ENCODE measurements at regions not wholly inside any gene's neighbourhood (a gene's known extent, or its start where the extent isn't known, plus 50 kb on each side); places are given as distances from the start of the nearest gene placed in this dataset.

GRCh38 chr19:29266001-29266400 is 53.0 kb upstream of the UQCRFS1 start:
- no peaks in the 10 kb centered on the region for H3K9me2 ChIP-seq (ENCODE audit: insufficient read depth, low read length)
- ChIA-PET POLR2A (no interaction called here), CTCF (ENCODE audit: unreplicated experiment) (no interaction called here)
- no peaks in the 10 kb centered on the region for H3K36me3 ChIP-seq (ENCODE audit: insufficient read depth, low read length)
- no peak for TF ChIP-seq CTCF (conservative IDR thresholded peaks at IDR 0.05; ENCODE audit: low read length)
- TF ChIP-seq EZH2phosphoT487 (IDR thresholded peaks at IDR 0.05; ENCODE audit: borderline replicate concordance, low read depth, low read length) = no peak
- no peaks in the 10 kb centered on the region for H4K20me1 ChIP-seq (ENCODE audit: insufficient read depth, low read length)
- DNase-seq (ENCODE audit: low spot score) = no peak
- H3K4me3 ChIP-seq (ENCODE audit: low read depth, low read length, poor library complexity, severe bottlenecking) = no peak overlapping the region
- intact Hi-C loops (cut with micrococcal nuclease; ENCODE audit: unreplicated experiment) = no loop called here
- no peaks in the 10 kb centered on the region for H3K79me2 ChIP-seq (ENCODE audit: insufficient read depth, low read depth, low read length)
- H3K4me1 ChIP-seq (ENCODE audit: insufficient read depth, low read length, poor library complexity, severe bottlenecking) = peaks cover 11% of the 10 kb centered on the region
- BruUV-seq (replicated peaks) = no TSS peak
- H3K4me2 ChIP-seq (ENCODE audit: low read length) = no peak overlapping the region
- no peak overlapping the region for H3K27ac ChIP-seq (ENCODE audit: low read depth, low read length, poor library complexity, severe bottlenecking)
- no peaks in the 10 kb centered on the region for H3K9me3 ChIP-seq (ENCODE audit: low read length)
- H2AFZ ChIP-seq (ENCODE audit: low read length) = no peak overlapping the region

GRCh38 chr19:29266603-29267002 is 53.7 kb upstream of the UQCRFS1 start:
- Histone ChIP-seq H4K20me1 (ENCODE audit: insufficient read depth, low read length) (no peaks in the 10 kb centered on the region), H3K9me3 (ENCODE audit: low read length) (no peaks in the 10 kb centered on the region), H3K79me2 (ENCODE audit: insufficient read depth, low read depth, low read length) (no peaks in the 10 kb centered on the region), H3K9me2 (ENCODE audit: insufficient read depth, low read length) (no peaks in the 10 kb centered on the region), H3K4me3 (ENCODE audit: low read depth, low read length, poor library complexity, severe bottlenecking) (no peak overlapping the region), H3K4me1 (ENCODE audit: insufficient read depth, low read length, poor library complexity, severe bottlenecking) (peaks cover 11% of the 10 kb centered on the region), H3K4me2 (ENCODE audit: low read length) (no peak overlapping the region), H2AFZ (ENCODE audit: low read length) (no peak overlapping the region), H3K27ac (ENCODE audit: low read depth, low read length, poor library complexity, severe bottlenecking) (no peak overlapping the region), H3K36me3 (ENCODE audit: insufficient read depth, low read length) (no peaks in the 10 kb centered on the region)
- BruUV-seq (replicated peaks) = no TSS peak
- intact Hi-C loops (cut with micrococcal nuclease; ENCODE audit: unreplicated experiment) = no loop called here
- TF ChIP-seq CTCF (conservative IDR thresholded peaks at IDR 0.05; ENCODE audit: low read length) (no peak), EZH2phosphoT487 (IDR thresholded peaks at IDR 0.05; ENCODE audit: borderline replicate concordance, low read depth, low read length) (no peak)
- no peak for DNase-seq (ENCODE audit: low spot score)
- POLR2A ChIA-PET = interaction anchor here (0.6 kb wide), 1 partner anchor 1870 kb away, joined by 4 read pairs; no protein-coding TSS in a partner anchor
- CTCF ChIA-PET (ENCODE audit: unreplicated experiment) = no interaction called here

- ChIA-PET CTCF (ENCODE audit: unreplicated experiment) (no interaction called here), POLR2A (no interaction called here)
- H2AFZ ChIP-seq (ENCODE audit: low read length) = no peak overlapping the region
- intact Hi-C loops (cut with micrococcal nuclease; ENCODE audit: unreplicated experiment) = no loop called here
- no peak overlapping the region for H3K4me3 ChIP-seq (ENCODE audit: low read depth, low read length, poor library complexity, severe bottlenecking)
- no peak for DNase-seq (ENCODE audit: low spot score)
- peaks cover 11% of the 10 kb centered on the region for H3K4me1 ChIP-seq (ENCODE audit: insufficient read depth, low read length, poor library complexity, severe bottlenecking)
- TF ChIP-seq CTCF (conservative IDR thresholded peaks at IDR 0.05; ENCODE audit: low read length) (no peak), EZH2phosphoT487 (IDR thresholded peaks at IDR 0.05; ENCODE audit: borderline replicate concordance, low read depth, low read length) (no peak)
- no peaks in the 10 kb centered on the region for H3K9me3 ChIP-seq (ENCODE audit: low read length)
- H3K36me3 ChIP-seq (ENCODE audit: insufficient read depth, low read length) = no peaks in the 10 kb centered on the region
- H4K20me1 ChIP-seq (ENCODE audit: insufficient read depth, low read length) = no peaks in the 10 kb centered on the region
- H3K4me2 ChIP-seq (ENCODE audit: low read length) = no peak overlapping the region
- no peaks in the 10 kb centered on the region for H3K9me2 ChIP-seq (ENCODE audit: insufficient read depth, low read length)
- BruUV-seq (replicated peaks) = no TSS peak
- no peaks in the 10 kb centered on the region for H3K79me2 ChIP-seq (ENCODE audit: insufficient read depth, low read depth, low read length)
- no peak overlapping the region for H3K27ac ChIP-seq (ENCODE audit: low read depth, low read length, poor library complexity, severe bottlenecking)
Measured at GRCh38 chr19:29267701-29268100, 54.8 kb upstream of the UQCRFS1 start.
